Right lobe of liver (tissue), 6 donors: ENCODE measurements at regions not wholly inside any gene's neighbourhood (a gene's known extent, or its start where the extent isn't known, plus 50 kb on each side); places are given as distances from the start of the nearest gene placed in this dataset.

Source experiments
- ATAC-seq, 4 donors: fragments of 200-7000 bp; cut with Tn5 transposase; one replicate each; pipeline ENCODE4 v1.9.1; 2020; ENCODE audit warnings: mild to moderate bottlenecking in 4 of 4, moderate library complexity in 4 of 4
- DNase-seq, 3 donors: peaks; one replicate each; pipeline ENCODE4 v3.0.0-alpha.2; 2020
- H3K27ac ChIP-seq, 3 donors: fragments of 200-600 bp; one replicate each; pipeline ENCODE4 v1.8.0; 2022
- H3K27me3 ChIP-seq, 2 donors: fragments of 200-600 bp; one replicate each; pipeline ENCODE4 v1.8.0; 2022
- H3K36me3 ChIP-seq, 4 donors: fragments of 200-600 bp; sonication (generic) in 1 of 4; one replicate each; pipeline versions ENCODE4 v1.5.1 to v1.8.0; 2017 to 2022; ENCODE audit warnings: control low read depth in 1 of 4
- H3K4me1 ChIP-seq, 4 donors: fragments of 200-600 bp; sonication (generic) in 1 of 4; one replicate each; pipeline versions ENCODE4 v1.5.1 to v1.8.0; 2017 to 2022; ENCODE audit warnings: control low read depth in 1 of 4
- H3K4me3 ChIP-seq, 3 donors: fragments of 200-600 bp; one replicate each; pipeline ENCODE4 v1.8.0; 2022
- H3K9me3 ChIP-seq, 4 donors: fragments of 200-600 bp; sonication (generic) in 1 of 4; one replicate each; pipeline versions ENCODE4 v1.5.1 to v1.8.0; 2017 to 2022; ENCODE audit warnings: control low read depth in 1 of 4
- CTCF ChIP-seq, 4 donors: fragments of 200-600 bp in 3 of 4; fragments of 450-650 bp in 1 of 4; IDR thresholded peaks; one replicate each; pipeline versions ENCODE4 v1.5.1 to v1.8.0; 2016 to 2022; ENCODE audit warnings: antibody characterized with exemption in 4 of 4, mild to moderate bottlenecking in 2 of 4
- POLR2A ChIP-seq: fragments of 450-650 bp; IDR thresholded peaks from one replicate; pipeline ENCODE4 v1.6.1; 2017; ENCODE audit warnings: antibody characterized with exemption, mild to moderate bottlenecking
- WGBS: methylation state at CpG from one replicate; pipeline ENCODE4 v1.1.6; 2018; ENCODE audit warnings: low coverage, low lambda C conversion rate; ENCODE audit not compliant: insufficient coverage; ENCODE audit errors: missing lambda C conversion rate; 5-methylcytosine and 5-hydroxymethylcytosine counted together
- intact Hi-C, 2 donors: fragments of 100-400 bp; cut with DNase I; formaldehyde crosslinking; loops; one replicate each; pipeline versions ENCODE4 v1.11.2 to v1.14.1; 2022
- donor health status: DM: no; HTN: yes; CAD: no.
- donor health status: DM: no; HTN: no; CAD: no.
- donor health status: DM: no; HTN: no; CAD: no.
- donor health status: DM: no; HTN: yes; CAD: no.
- donor health status: DM: no; HTN: yes; CAD: no.

- WGBS: 96% methylated on average over 7 of the region's 12 CpGs
- ATAC-seq (no peak), DNase-seq (no peak)
- TF ChIP-seq CTCF (IDR thresholded peaks at IDR 0.05) (no peak), POLR2A (no peak)
- intact Hi-C loops: no loop called here
- Histone ChIP-seq H3K9me3 (no peaks in the 10 kb centered on the region), H3K27me3 (no peaks in the 10 kb centered on the region), H3K27ac (no peak overlapping the region), H3K4me3 (no peak overlapping the region), H3K4me1 (peaks cover 0 to 21% (median 8%) of the 10 kb centered on the region in 4 donors), H3K36me3 (no peaks in the 10 kb centered on the region)
These were observed 425.9 kb upstream of the JARID2 start for GRCh38 chr6:14819840-14820420.

GRCh38 chr6:14822012-14822553 lies 423.8 kb upstream of the JARID2 start:
- intact Hi-C loops: no loop called here
- 30% methylated on average over 1 of the region's 4 CpGs for WGBS
- TF ChIP-seq POLR2A: no peak
- no peak for TF ChIP-seq CTCF (IDR thresholded peaks at IDR 0.05)
- Histone ChIP-seq H3K27me3 (no peaks in the 10 kb centered on the region), H3K36me3 (no peaks in the 10 kb centered on the region), H3K4me3 (no peak overlapping the region), H3K4me1 (peaks cover 0 to 17% (median 8%) of the 10 kb centered on the region in 4 donors), H3K9me3 (no peaks in the 10 kb centered on the region), H3K27ac (no peak overlapping the region)
- DNase-seq (no peak), ATAC-seq (no peak)

GRCh38 chr6:14822679-14823078 lies 423.2 kb upstream of the JARID2 start:
- H3K9me3 ChIP-seq: no peaks in the 10 kb centered on the region
- H3K36me3 ChIP-seq: no peaks in the 10 kb centered on the region
- no peak overlapping the region for H3K4me3 ChIP-seq
- H3K27me3 ChIP-seq: no peaks in the 10 kb centered on the region
- TF ChIP-seq POLR2A (no peak), CTCF (IDR thresholded peaks at IDR 0.05) (no peak)
- peaks cover 0 to 17% (median 6%) of the 10 kb centered on the region in 4 donors for H3K4me1 ChIP-seq
- 79% methylated on average over 7 of the region's 7 CpGs for WGBS
- H3K27ac ChIP-seq: no peak overlapping the region
- intact Hi-C loops: no loop called here
- ATAC-seq: no peak
- DNase-seq: no peak

- ATAC-seq (no peak), DNase-seq (no peak)
- Histone ChIP-seq H3K4me3 (no peak overlapping the region), H3K27ac (no peak overlapping the region), H3K9me3 (no peaks in the 10 kb centered on the region), H3K36me3 (no peaks in the 10 kb centered on the region), H3K4me1 (peaks cover 0 to 5% (median 2%) of the 10 kb centered on the region in 4 donors), H3K27me3 (no peaks in the 10 kb centered on the region)
- intact Hi-C loops: no loop called here
- 37% methylated on average over 2 of the region's 5 CpGs for WGBS
- TF ChIP-seq POLR2A (no peak), CTCF (IDR thresholded peaks at IDR 0.05) (no peak)
These were observed 421.8 kb upstream of the JARID2 start for GRCh38 chr6:14824060-14824459.
